Subcutaneous abdominal adipose tissue (tissue), 5 donors: ENCODE measurements at regions not wholly inside any gene's neighbourhood (a gene's known extent, or its start where the extent isn't known, plus 50 kb on each side); places are given as distances from the start of the nearest gene placed in this dataset.
"Not testable (repeated sequence)": the region's sequence is repeated elsewhere in the genome, so short reads cannot be mapped to it uniquely, and the experiment has no call there.

Experiments
- H3K27ac ChIP-seq: one replicate; pipeline ENCODE4 v1.7.0; 2013; ENCODE audit warnings: low read depth, mild to moderate bottlenecking, inconsistent platforms, low read length, moderate library complexity
- H3K27me3 ChIP-seq, 5 donors: one replicate each; pipeline ENCODE4 v1.7.0; 2013; ENCODE audit warnings: low read length in 5 of 5, inconsistent platforms in 1 of 5; ENCODE audit not compliant: control insufficient read depth in 5 of 5, insufficient read depth in 4 of 5
- H3K36me3 ChIP-seq, 5 donors: one replicate each; pipeline ENCODE4 v1.7.0; 2013; ENCODE audit warnings: low read length in 5 of 5; ENCODE audit not compliant: control insufficient read depth in 5 of 5, insufficient read depth in 5 of 5
- H3K4me1 ChIP-seq, 5 donors: one replicate each; pipeline ENCODE4 v1.7.0; 2013; ENCODE audit warnings: low read length in 5 of 5, mild to moderate bottlenecking in 3 of 5, moderate library complexity in 1 of 5; ENCODE audit not compliant: control insufficient read depth in 5 of 5, insufficient read depth in 5 of 5
- H3K4me3 ChIP-seq, 5 donors: one replicate each; pipeline ENCODE4 v1.7.0; 2013; ENCODE audit warnings: low read length in 5 of 5, low read depth in 1 of 5
- H3K9ac ChIP-seq, 5 donors: one replicate each; pipeline ENCODE4 v1.7.0; 2013; ENCODE audit warnings: low read length in 5 of 5, mild to moderate bottlenecking in 4 of 5, moderate library complexity in 3 of 5
- H3K9me3 ChIP-seq, 5 donors: one replicate each; pipeline ENCODE4 v1.7.0; 2013; ENCODE audit warnings: low read length in 5 of 5; ENCODE audit not compliant: control insufficient read depth in 5 of 5
- donor health status: healthy.
- donor health status: healthy.
- donor health status: healthy.
- donor health status: healthy.
- donor health status: healthy.

DNA sequence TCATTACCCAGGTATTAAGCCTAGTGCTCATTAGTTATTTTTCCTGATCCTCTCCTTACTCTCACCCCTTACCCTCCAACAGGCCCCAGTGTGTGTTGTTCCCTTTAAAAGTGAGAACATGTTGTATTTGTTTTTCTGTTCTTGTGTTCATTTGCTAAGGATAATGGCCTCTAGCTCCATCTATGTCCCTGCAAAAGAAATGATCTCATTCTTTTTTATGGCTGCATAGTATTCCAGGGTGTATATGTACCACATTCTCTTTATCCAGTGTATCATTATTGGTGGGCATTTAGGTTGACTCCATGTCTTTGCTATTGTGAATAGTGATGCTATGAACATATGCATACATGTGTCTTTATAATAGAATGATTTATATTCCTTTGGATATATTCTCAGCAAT lies 185.0 kb upstream of the SMIM30 start:
- not testable (repeated sequence) for H3K9me3 ChIP-seq, H3K27ac ChIP-seq, H3K4me3 ChIP-seq, H3K36me3 ChIP-seq, H3K9ac ChIP-seq, H3K27me3 ChIP-seq, H3K4me1 ChIP-seq

GRCh38 chr7:113301983-113302382 lies 183.6 kb upstream of the SMIM30 start:
- no peaks in the 10 kb centered on the region for H3K4me1 ChIP-seq
- no peak overlapping the region for H3K4me3 ChIP-seq
- no peaks in the 10 kb centered on the region for H3K27me3 ChIP-seq
- no peak overlapping the region for H3K9ac ChIP-seq
- no peak overlapping the region for H3K27ac ChIP-seq
- peaks cover 0 to 3% (median 0%) of the 10 kb centered on the region in 5 donors for H3K36me3 ChIP-seq
- H3K9me3 ChIP-seq: peaks cover 0 to 4% (median 0%) of the 10 kb centered on the region in 5 donors

DNA sequence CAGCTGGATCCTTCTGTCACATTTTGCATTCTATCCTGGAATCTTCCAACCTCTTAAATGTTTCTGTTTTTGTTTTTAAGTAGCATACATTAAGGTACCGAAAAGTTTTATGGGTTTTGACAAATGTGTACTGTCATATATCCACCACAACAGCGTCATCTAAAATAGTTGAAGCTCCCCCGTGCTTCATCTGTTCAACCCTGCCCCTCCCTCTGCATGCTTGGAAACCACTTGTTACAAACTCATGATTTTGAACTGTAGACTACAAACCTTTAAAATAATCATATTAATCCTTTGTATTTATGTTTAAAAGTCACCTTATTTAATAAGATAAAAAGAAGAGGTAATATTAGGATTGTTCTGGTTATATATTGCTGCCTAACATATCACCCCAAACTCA lies 182.8 kb upstream of the SMIM30 start:
- H3K9ac ChIP-seq: no peak overlapping the region
- no peaks in the 10 kb centered on the region for H3K4me1 ChIP-seq
- no peak overlapping the region for H3K27ac ChIP-seq
- H3K36me3 ChIP-seq: peaks cover 0 to 3% (median 0%) of the 10 kb centered on the region in 5 donors
- H3K9me3 ChIP-seq: peaks cover 0 to 4% (median 0%) of the 10 kb centered on the region in 5 donors
- H3K27me3 ChIP-seq: no peaks in the 10 kb centered on the region
- H3K4me3 ChIP-seq: no peak overlapping the region

DNA sequence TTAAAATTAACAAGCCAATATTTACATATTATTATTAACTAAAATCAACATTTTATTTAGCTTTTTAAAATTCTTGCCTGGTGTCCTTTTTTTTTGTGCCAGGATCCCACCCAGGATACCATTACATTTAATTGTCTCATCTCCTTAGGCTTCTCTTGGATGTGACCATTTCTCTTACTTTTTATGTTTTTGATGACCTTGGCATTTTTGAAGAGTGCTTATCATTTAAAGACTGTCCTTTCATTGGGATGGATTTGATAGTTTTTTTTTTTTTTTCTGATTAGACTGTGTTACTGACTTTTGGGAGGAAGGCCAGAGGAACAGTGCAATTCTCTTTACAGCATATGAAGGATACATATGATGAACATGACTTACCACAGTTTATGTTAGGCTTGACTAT lies 181.4 kb upstream of the SMIM30 start:
- H3K36me3 ChIP-seq: peaks cover 0 to 3% (median 0%) of the 10 kb centered on the region in 5 donors
- H3K9me3 ChIP-seq: peaks cover 0 to 4% (median 0%) of the 10 kb centered on the region in 5 donors
- H3K4me1 ChIP-seq: no peaks in the 10 kb centered on the region

GRCh38 chr7:113298501-113298900 lies 180.1 kb upstream of the SMIM30 start:
- H3K4me3 ChIP-seq: no peak overlapping the region
- no peaks in the 10 kb centered on the region for H3K4me1 ChIP-seq
- no peaks in the 10 kb centered on the region for H3K27me3 ChIP-seq
- H3K36me3 ChIP-seq: peaks cover 0 to 1% (median 0%) of the 10 kb centered on the region in 5 donors
- H3K9me3 ChIP-seq: peaks cover 0 to 2% (median 0%) of the 10 kb centered on the region in 5 donors
- H3K9ac ChIP-seq: no peak overlapping the region
- no peak overlapping the region for H3K27ac ChIP-seq

More for the DNA sequence above, 181.4 kb upstream of the SMIM30 start:
- H3K4me3 ChIP-seq: no peak overlapping the region
- no peak overlapping the region for H3K27ac ChIP-seq
- H3K27me3 ChIP-seq: no peaks in the 10 kb centered on the region
- no peak overlapping the region for H3K9ac ChIP-seq

DNA sequence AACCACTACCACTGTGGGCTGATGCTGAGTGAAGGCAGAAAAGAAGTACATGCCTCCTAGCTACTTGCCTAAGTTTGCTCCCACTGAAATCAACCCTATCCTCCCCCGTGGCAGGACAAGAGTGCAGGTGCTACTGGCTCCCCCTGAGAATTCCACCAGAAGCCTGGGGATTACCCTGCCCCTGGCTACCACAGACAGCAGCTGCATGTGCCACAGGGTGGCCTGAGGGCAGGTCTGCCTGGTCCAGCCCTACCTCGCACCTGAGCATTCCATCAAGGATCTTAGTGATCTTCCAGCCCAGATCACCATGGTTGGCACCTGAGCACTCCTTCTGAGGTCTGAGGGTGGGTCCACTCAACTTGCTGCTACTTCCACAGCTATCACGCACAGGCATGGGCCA lies 176.4 kb upstream of the SMIM30 start:
- Histone ChIP-seq H3K9me3 (peaks cover 0 to 2% (median 0%) of the 10 kb centered on the region in 5 donors), H3K4me3 (no peak overlapping the region), H3K27me3 (no peaks in the 10 kb centered on the region), H3K4me1 (peaks cover 0 to 7% (median 3%) of the 10 kb centered on the region in 5 donors), H3K27ac (no peak overlapping the region), H3K36me3 (no peaks in the 10 kb centered on the region), H3K9ac (no peak overlapping the region)

DNA sequence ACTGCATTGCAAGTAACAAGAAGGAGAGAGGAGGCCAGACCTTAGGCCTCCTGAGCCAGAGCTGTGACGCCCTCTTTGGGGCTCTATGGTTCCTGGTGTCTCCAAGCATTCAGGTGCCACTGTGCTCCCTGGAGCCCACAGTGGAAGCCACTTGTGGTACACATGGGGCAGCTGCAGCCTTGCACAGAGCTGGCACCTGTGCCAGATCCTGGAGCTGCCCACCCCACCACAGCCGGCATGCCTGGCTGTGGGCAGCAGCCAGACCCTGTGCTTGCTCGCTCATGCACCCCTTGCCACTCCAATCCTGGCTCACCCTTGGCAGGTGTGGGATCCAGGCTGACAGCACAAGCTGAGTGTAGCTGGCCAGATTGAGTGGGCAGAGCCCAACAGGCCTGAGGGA lies 173.8 kb upstream of the SMIM30 start:
- no peak overlapping the region for H3K27ac ChIP-seq
- H3K9me3 ChIP-seq: peaks cover 0 to 2% (median 0%) of the 10 kb centered on the region in 5 donors
- H3K4me3 ChIP-seq: no peak overlapping the region
- peaks cover 0 to 7% (median 3%) of the 10 kb centered on the region in 5 donors for H3K4me1 ChIP-seq
- no peaks in the 10 kb centered on the region for H3K27me3 ChIP-seq
- no peaks in the 10 kb centered on the region for H3K36me3 ChIP-seq
- H3K9ac ChIP-seq: no peak overlapping the region

DNA sequence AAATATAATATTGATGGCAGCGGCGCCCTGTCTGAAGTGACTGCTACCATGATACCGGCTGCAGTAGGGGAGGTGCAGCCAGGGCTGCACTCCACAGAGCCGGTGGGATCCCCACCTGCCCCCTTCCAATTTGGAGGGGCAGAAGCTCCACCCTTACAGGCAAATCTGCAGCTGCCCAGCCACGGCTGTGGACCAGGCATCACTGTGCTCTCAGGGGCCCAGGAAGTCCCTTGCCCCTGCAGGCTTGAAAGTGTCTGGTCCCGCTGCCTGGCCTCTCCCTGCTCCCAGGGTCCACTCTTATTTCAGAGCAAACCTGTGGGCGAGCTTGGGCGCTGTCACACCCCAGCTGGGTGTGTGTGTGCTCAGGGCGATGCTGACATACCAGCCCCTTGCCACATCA lies 172.7 kb upstream of the SMIM30 start:
- no peak overlapping the region for H3K9ac ChIP-seq
- peaks cover 0 to 2% (median 0%) of the 10 kb centered on the region in 5 donors for H3K9me3 ChIP-seq
- H3K36me3 ChIP-seq: no peaks in the 10 kb centered on the region
- H3K4me1 ChIP-seq: peaks cover 0 to 7% (median 3%) of the 10 kb centered on the region in 5 donors
- no peaks in the 10 kb centered on the region for H3K27me3 ChIP-seq
- H3K27ac ChIP-seq: no peak overlapping the region
- no peak overlapping the region for H3K4me3 ChIP-seq

- H3K9me3 ChIP-seq: no peaks in the 10 kb centered on the region
- no peak overlapping the region for H3K9ac ChIP-seq
- peaks cover 0 to 7% (median 3%) of the 10 kb centered on the region in 5 donors for H3K4me1 ChIP-seq
- no peak overlapping the region for H3K27ac ChIP-seq
- no peaks in the 10 kb centered on the region for H3K27me3 ChIP-seq
- no peaks in the 10 kb centered on the region for H3K36me3 ChIP-seq
- H3K4me3 ChIP-seq: no peak overlapping the region
These were observed 170.9 kb upstream of the SMIM30 start for GRCh38 chr7:113289140-113289740.

GRCh38 chr7:113285411-113285810 lies 167.1 kb upstream of the SMIM30 start:
- H3K4me3 ChIP-seq: no peak overlapping the region
- H3K9ac ChIP-seq: no peak overlapping the region
- H3K27ac ChIP-seq: no peak overlapping the region
- no peaks in the 10 kb centered on the region for H3K9me3 ChIP-seq
- H3K36me3 ChIP-seq: no peaks in the 10 kb centered on the region
- H3K4me1 ChIP-seq: no peaks in the 10 kb centered on the region
- no peaks in the 10 kb centered on the region for H3K27me3 ChIP-seq
